GM21528 (cell line): ENCODE measurements at regions not wholly inside any gene's neighbourhood (a gene's known extent, or its start where the extent isn't known, plus 50 kb on each side); places are given as distances from the start of the nearest gene placed in this dataset.

Experiments
- ATAC-seq: cut with Tn5 transposase; IDR thresholded peaks from one replicate; pipeline ENCODE4 v1.9.1; 2021; ENCODE audit warnings: mild to moderate bottlenecking, moderate library complexity; ENCODE audit not compliant: unreplicated experiment, low FRiP score

GRCh38 chr11:37411289-37411688 is 813.3 kb upstream of the RAG2 start:
- no peak for ATAC-seq

DNA sequence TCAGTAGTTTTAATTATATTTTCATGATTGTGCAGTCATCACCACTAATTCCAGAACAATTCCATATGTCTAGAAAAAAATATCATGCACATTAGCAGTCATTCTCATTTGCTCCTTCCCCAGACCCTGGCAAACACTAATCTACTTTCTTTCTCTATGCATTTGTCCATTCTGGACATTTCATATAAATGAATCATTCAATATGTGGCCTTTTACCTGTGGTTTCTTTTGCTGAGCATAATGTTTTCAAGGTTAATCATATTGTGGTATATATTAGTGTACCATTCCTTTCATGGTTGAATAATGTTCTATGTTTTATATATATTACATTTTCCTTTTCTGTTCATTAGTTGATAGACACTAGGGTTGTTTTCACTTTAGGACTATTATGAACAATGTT is 811.1 kb upstream of the RAG2 start:
- ATAC-seq = no peak

DNA sequence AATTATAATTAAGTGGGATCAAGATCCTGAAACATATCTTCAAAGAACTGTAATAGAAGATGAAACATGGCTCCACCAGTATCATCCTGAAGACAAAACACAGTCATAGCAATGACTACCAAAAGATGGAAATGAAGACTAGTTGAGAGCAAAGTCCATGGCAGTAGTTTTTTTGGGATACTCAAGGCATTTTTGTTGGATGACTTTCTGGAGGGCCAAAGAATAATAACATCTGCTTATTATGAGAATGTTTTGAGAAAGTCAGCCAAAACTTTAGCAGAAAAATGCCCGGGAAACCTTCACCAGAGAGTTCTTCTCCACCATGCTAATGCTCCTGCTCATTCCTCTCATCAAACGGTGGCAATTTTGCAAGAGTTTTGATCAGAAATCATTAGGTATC is 809.4 kb upstream of the RAG2 start:
- no peak for ATAC-seq

GRCh38 chr11:37406651-37407050 is 808.6 kb upstream of the RAG2 start:
- ATAC-seq = no peak

DNA sequence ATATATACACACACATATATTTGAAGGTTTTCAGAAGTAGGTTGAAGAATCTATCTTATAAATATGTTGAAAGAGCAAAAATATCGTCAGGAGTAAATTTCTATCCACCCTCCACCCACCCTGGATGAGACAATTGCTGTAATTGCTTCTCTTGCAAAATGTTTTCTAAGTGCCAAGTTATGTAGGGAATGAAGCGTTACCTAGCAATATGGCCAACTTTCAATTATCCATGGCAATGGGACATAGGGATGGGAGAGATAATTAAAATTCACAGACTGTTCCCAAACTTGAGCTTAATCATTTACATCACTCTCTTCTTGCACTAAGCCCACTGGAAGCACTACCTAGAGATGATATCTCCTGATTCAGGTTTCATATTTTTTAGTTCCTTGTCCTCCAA is 806.2 kb upstream of the RAG2 start:
- ATAC-seq = no peak

GRCh38 chr11:37402663-37403062 is 804.6 kb upstream of the RAG2 start:
- ATAC-seq = no peak

DNA sequence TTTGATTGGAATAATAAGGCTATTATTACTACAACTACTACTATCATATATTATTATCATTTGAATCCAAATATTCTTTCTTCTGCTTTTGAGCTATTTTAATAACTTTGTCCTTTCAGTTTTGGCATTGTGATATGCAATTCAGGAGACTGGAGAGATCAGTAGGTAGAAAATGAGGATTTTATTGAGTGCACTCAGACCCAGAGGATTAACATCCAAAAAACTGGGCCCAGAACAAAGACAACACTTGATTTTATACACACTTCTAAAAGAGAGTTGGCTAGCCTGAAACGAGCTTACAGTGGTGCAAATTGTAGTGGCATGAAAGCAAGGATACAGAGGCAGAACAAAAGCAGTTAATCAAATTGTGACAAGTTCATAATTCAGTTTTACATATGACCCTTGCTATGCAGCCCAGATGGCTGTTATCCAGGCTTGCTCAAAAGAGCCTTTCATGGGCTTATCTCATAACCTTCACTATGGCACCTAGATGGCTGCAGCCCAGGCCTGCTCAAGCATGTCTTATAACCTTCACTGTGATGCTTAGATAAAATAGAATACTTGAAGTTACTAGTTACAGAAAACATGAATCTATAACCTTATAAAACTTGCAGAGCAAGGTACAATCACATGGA is 796.3 kb upstream of the RAG2 start:
- ATAC-seq = no peak

- no peak for ATAC-seq
These were observed 793.6 kb upstream of the RAG2 start for GRCh38 chr11:37391615-37392014.

DNA sequence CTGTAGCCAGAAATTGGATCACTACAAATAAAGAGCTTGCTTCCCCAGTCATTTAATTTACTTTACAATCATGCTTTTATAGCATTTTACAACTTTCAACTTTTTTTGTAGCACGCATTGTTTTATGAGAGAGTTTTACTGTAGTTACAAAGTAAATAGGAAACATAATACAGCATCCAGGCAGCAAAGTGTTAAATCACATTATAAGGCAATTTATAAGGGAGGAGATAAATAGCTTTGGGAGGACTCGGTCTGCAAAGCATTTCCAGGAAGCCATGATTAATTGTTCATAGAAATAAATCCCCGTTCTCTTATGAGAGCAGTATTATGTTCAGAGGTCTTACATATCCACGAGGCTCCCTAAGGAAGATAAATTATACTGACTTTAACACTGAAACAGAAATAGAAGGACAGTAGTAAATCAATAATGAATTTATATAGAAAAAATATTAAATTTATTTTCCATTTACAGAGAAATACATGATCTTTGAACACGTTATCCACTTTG is 792.6 kb upstream of the RAG2 start:
- no peak for ATAC-seq

DNA sequence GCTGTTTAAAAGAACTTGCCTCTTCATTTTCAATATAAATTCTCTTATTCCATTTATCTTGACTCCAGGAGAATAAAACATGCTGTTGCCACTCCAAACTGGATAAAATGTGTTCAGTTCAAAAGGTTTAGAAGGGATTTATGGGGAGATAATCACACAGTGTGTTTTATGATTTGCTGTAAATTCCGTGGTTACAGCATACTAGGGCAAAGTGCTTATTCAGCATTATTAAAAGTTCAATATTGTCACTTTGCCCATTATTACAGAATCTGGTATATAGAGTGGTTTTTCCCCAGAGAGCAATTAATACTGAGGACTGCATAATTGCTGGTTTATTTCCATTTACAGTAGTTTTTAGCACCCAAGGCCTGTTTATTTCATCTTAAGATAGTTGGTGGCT is 780.9 kb upstream of the RAG2 start:
- no peak for ATAC-seq

- no peak for ATAC-seq
These were observed 774.6 kb upstream of the RAG2 start for GRCh38 chr11:37372667-37373066.

GRCh38 chr11:37371346-37371970 is 773.4 kb upstream of the RAG2 start:
- no peak for ATAC-seq

- ATAC-seq = no peak
These were observed 772.8 kb upstream of the RAG2 start for GRCh38 chr11:37370817-37371216.

GRCh38 chr11:37364246-37364839 is 766.3 kb upstream of the RAG2 start:
- ATAC-seq = no peak

DNA sequence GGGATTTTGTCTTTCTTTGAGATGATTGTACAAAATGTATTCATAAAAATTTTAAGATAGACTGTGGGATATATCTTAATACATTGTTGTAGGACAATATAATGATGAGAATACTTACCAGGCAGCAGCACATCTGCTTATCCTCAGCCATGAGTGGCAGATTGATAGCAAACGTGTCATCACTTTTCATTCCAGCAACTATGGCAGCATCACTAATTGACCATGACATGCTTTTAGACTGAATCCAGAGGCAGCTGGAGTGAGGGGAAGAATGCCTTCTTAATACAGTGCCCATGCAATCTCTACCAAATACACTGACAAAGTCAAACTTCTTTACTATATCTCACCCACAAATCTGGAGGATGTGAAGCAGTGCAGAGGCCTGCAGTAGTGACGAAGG is 755.2 kb upstream of the RAG2 start:
- no peak for ATAC-seq

DNA sequence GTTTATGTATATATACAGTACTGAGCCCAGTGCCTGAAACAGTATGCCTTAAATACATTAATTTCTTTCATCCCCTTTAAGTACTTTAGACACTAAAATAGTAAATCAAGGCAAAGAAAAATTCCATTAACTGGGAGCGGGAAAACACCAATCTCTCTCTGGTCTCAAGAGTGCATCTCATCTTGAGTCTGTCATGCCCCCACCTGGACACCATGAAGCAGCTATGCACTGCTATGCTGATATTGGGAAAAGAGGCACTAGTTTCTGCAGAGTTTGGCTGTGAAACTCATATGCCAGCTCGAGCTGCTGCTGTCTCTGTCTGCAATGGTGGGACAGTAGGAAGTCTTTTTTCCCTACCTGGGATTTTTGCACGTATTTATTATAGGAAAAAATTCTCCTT is 754.4 kb upstream of the RAG2 start:
- no peak for ATAC-seq

DNA sequence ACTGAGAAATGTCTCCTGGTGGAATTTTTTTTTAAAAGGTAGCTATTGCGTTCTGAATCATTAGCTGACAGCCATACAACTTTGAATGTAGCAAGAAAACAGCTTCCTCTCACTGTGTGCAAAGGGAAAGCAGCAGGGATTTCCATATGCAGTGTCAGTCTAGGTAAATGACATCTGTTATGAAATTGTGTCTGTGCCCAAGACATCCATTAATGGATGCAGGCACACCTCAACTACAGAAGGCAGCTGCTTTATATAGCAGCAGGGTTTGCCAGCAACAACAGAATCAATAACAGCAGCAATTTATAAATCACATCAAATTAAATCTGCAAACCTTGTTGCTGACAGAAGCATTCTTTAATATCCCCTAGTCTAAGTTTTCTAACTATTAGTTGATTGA is 745.3 kb upstream of the RAG2 start:
- no peak for ATAC-seq

GRCh38 chr11:37336401-37336800 is 738.4 kb upstream of the RAG2 start:
- ATAC-seq = no peak

DNA sequence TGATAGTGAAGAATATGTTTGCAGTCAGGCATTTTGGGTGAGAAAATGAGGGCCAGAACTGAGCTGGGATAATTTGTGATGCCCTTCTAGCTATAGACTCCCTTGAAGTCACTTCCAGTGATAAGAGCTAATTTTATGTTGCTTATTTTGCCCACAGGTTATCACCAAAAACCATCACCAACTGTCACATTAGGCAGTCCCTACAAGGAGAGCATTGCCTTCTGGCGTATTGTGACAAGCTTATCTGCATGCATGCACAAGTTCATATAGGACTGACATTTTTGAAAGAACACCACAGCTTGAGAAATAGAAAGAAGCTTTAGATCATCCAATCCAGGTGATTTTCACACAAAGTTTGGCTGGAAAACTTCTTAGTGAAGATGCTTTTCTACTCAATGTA is 735.3 kb upstream of the RAG2 start:
- no peak for ATAC-seq

DNA sequence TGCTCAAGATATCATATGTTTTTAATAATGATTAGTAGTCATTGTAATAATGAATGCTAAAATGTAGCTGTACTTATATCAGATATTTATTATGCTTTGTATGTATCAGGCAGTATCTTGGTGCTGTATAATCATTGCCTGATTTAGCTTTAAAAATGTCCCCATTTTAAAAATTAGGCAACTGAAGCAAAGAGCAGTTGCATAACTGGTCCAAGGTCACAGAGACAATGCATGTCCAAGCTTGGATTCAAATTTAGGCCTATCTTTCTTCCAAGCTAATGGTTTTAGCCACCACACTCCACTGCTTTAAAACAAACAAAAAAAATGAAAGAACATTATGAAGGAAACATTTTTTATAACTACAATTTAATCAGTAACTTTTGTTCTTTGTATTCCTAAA is 725.8 kb upstream of the RAG2 start:
- ATAC-seq = no peak

DNA sequence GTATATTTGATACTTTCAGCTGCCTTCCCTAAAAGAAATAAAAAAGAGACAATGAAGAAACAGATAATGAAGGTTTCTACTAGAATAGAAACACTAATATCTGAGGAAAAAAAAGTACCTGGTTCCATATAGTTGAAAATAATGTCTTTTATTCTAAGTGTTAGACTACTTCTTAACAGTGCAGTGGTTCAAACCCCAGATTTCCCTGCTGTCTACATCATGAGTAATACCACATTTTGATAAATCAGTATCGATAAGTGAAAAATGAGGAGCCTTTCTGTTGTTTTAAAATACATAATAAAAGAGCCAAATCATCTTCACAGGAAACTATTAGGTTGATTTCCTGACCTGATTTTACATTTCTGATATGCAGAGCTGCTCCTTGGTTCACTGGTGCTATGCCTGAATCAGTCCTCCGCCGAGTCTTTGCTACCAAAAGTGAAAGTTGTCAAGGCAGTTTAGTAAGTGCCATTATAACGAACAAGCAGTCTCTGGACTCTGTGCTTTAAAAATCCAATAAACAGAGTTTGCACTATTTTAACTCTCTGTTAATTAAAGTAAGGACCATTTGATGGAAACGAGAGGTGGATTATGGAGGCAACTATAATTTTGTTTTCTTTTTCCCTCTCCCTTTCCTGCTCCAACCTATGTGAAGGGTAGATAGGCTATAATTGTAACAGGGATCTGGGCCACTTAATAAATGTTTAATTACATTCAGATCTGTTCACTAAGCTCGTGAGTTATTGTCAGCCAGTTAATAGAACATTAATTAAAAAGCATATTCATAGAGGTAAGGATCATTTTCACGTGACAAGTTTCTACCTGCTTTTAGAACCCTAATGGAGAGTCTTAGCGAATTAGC is 724.5 kb upstream of the RAG2 start:
- ATAC-seq = no peak
